ENCODE measurements at regions not wholly inside any gene's neighbourhood (a gene's known extent, or its start where the extent isn't known, plus 50 kb on each side); places are given as distances from the start of the nearest gene placed in this dataset.

DNA sequence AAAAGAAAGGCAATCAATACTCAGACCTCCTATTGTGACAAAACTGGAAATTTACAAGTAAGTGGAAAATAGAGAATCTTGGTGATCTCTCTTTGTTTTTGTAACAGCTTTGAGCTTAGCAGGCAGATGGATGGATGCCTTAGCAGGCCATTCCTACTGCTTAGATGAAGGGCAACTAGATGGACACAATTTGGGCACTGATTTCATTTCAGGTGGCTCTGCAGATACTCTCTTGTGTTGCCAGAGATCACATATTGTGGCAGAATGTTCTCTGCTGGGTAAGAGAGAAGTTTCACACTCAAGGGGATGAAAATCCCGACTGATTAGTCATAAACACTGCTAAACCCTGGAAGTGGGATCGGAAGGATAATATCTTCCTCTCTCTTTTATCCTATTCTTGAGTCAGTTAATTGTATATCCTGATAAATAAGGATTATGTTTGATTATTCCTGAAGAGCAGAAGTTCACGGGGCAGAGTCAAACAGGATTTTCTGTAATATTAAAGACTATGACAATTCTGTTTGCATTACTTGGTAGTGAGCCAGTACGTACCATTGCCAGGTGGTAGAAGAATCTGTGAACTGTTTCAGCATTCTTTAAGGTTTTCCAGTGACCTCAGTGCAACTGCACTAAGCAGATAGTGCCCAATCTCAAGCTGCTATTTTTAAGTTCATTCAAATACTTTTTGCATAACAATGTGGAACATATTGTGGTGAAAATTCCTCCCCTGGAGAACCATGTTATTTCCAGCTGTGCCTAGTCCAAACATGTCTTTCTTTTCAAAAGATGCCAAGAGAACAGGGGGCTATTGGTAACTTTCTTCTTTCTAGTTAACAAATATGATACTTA lies 974.3 kb downstream of the FSTL5 start:
- TF ChIP-seq POLR2AphosphoS5 (IDR thresholded peaks at IDR 0.05), result no peak
- TF ChIP-seq POLR2A (IDR thresholded peaks at IDR 0.05), result no peak
- no peak for TF ChIP-seq CTCF (IDR thresholded peaks at IDR 0.05)
- intact Hi-C loops (cut with DNase I), result no loop called here
- DNase-seq (ENCODE audit: low spot score), result no peak
- H3K9me3 ChIP-seq, result no peaks in the 10 kb centered on the region
- 62% methylated on average over 4 of the region's 4 CpGs for WGBS
- H3K36me3 ChIP-seq, result no peaks in the 10 kb centered on the region
- H3K27me3 ChIP-seq (replicated peaks; ENCODE audit: insufficient read depth), result no peaks in the 10 kb centered on the region
- H3K27ac ChIP-seq, result no peak overlapping the region
- H3K4me3 ChIP-seq, result no peak overlapping the region
- no peaks in the 10 kb centered on the region for H3K4me1 ChIP-seq (replicated peaks)

- no peaks in the 10 kb centered on the region for H3K36me3 ChIP-seq
- no peak for DNase-seq (ENCODE audit: low spot score)
- intact Hi-C loops (cut with DNase I), result no loop called here
- 96% methylated on average over 6 of the region's 6 CpGs for WGBS
- no peak overlapping the region for H3K27ac ChIP-seq
- H3K4me3 ChIP-seq, result no peak overlapping the region
- no peaks in the 10 kb centered on the region for H3K4me1 ChIP-seq (replicated peaks)
- no peaks in the 10 kb centered on the region for H3K27me3 ChIP-seq (replicated peaks; ENCODE audit: insufficient read depth)
- H3K9me3 ChIP-seq, result no peaks in the 10 kb centered on the region
- TF ChIP-seq POLR2AphosphoS5 (IDR thresholded peaks at IDR 0.05), result no peak
- no peak for TF ChIP-seq POLR2A (IDR thresholded peaks at IDR 0.05)
- TF ChIP-seq CTCF (IDR thresholded peaks at IDR 0.05), result no peak
Measured at GRCh38 chr4:161188578-161188977, 975.2 kb downstream of the FSTL5 start.

DNA sequence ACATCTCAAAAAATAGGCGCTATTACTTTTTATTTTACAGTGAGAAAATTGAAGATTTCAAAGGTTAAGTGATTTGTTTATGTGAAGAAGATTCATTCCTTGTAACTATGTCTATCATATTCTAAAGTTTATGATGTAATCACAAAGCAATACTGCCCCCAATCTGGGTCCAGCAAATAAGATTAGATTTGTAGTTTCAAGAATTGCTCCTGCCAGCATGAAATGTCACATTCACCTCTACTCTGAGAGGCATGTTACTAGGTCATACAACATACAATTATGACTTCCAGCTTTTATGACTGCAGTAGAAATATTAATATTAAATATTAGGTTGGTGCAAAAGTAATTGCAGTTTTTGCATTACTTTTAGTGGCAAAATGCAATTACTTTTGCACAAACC lies 976.2 kb downstream of the FSTL5 start:
- TF ChIP-seq CTCF (IDR thresholded peaks at IDR 0.05), result no peak
- TF ChIP-seq POLR2AphosphoS5 (IDR thresholded peaks at IDR 0.05), result no peak
- no peak for TF ChIP-seq POLR2A (IDR thresholded peaks at IDR 0.05)
- intact Hi-C loops (cut with DNase I), result no loop called here
- Histone ChIP-seq H3K9me3 (no peaks in the 10 kb centered on the region), H3K27ac (no peak overlapping the region), H3K36me3 (no peaks in the 10 kb centered on the region), H3K4me1 (replicated peaks) (no peaks in the 10 kb centered on the region), H3K27me3 (replicated peaks; ENCODE audit: insufficient read depth) (no peaks in the 10 kb centered on the region), H3K4me3 (no peak overlapping the region)
- no peak for DNase-seq (ENCODE audit: low spot score)
- 82% methylated on average over 1 of the region's 1 CpG for WGBS

DNA sequence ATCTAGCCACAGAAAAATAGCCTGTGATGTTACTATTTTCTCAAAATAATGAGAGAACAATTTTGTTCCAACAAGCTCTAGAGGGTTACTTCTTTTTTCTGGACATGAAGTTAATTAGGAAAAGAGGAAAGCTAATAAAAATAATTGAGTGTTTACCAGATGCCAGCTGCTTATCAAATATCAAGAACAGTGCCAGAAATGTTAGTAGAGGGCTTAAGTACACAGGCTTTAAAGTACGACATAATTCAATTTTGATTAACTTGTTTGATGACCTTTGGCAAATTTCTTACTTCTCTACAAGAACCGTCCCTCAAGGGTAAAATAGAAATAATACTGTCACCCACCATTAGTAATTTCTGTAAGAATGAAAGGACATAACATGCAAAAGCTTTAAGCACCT lies 977.0 kb downstream of the FSTL5 start:
- 19% methylated on average over 2 of the region's 2 CpGs for WGBS
- no peaks in the 10 kb centered on the region for H3K36me3 ChIP-seq
- H3K27me3 ChIP-seq (replicated peaks; ENCODE audit: insufficient read depth), result no peaks in the 10 kb centered on the region
- no peak for TF ChIP-seq POLR2AphosphoS5 (IDR thresholded peaks at IDR 0.05)
- TF ChIP-seq POLR2A (IDR thresholded peaks at IDR 0.05), result no peak
- TF ChIP-seq CTCF (IDR thresholded peaks at IDR 0.05), result no peak
- intact Hi-C loops (cut with DNase I), result no loop called here
- H3K4me3 ChIP-seq, result no peak overlapping the region
- no peak for DNase-seq (ENCODE audit: low spot score)
- no peaks in the 10 kb centered on the region for H3K4me1 ChIP-seq (replicated peaks)
- no peak overlapping the region for H3K27ac ChIP-seq
- no peaks in the 10 kb centered on the region for H3K9me3 ChIP-seq

DNA sequence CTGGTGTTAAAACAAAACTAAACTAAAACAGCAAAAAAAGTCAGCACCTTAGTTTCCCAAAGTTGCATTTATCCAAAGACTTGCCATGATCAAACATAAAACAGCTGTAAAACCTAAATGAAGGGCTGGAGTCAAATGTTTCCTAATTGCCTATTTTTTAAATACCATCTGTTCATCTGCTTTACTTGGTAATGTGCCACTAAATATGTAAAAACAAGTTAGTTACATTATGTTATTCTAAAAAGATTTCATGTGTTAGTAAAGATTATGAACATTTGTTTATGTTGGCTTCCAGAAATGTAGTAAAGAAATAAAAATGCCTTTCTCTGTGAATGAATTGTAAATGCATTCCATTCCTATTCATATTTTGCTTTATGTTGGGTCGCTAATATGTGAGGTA lies 977.8 kb downstream of the FSTL5 start:
- intact Hi-C loops (cut with DNase I), result no loop called here
- no peaks in the 10 kb centered on the region for H3K9me3 ChIP-seq
- no peak for DNase-seq (ENCODE audit: low spot score)
- 51% methylated on average over 1 of the region's 1 CpG for WGBS
- no peaks in the 10 kb centered on the region for H3K4me1 ChIP-seq (replicated peaks)
- no peaks in the 10 kb centered on the region for H3K27me3 ChIP-seq (replicated peaks; ENCODE audit: insufficient read depth)
- no peak overlapping the region for H3K27ac ChIP-seq
- no peaks in the 10 kb centered on the region for H3K36me3 ChIP-seq
- TF ChIP-seq CTCF (IDR thresholded peaks at IDR 0.05) (no peak), POLR2A (IDR thresholded peaks at IDR 0.05) (no peak), POLR2AphosphoS5 (IDR thresholded peaks at IDR 0.05) (no peak)
- no peak overlapping the region for H3K4me3 ChIP-seq
